GM23338 (cell line): ENCODE measurements at regions not wholly inside any gene's neighbourhood (a gene's known extent, or its start where the extent isn't known, plus 50 kb on each side); places are given as distances from the start of the nearest gene placed in this dataset.

Experiments
- ATAC-seq: fragments of 200-7000 bp; cut with Tn5 transposase; 3 replicates; pipeline ENCODE4 v1.9.1; 2020
- DNase-seq: peaks from one replicate; pipeline ENCODE4 v3.0.0-alpha.2; 2015; ENCODE audit warnings: low spot score
- H2AFZ ChIP-seq: fragments of 200-600 bp; sonication (generic); 2 replicates; pipeline ENCODE4 v1.8.0; 2016; ENCODE audit warnings: antibody characterized with exemption, mild to moderate bottlenecking, moderate library complexity
- H3F3A ChIP-seq: fragments of 200-600 bp; sonication (generic); replicated peaks from 2 replicates; pipeline ENCODE4 v1.8.0; 2017; ENCODE audit warnings: antibody characterized with exemption, mixed run types, low read depth
- H3K27ac ChIP-seq: fragments of 200-600 bp; sonication (generic); 2 replicates; pipeline ENCODE4 v1.6.1; 2016; ENCODE audit warnings: low read depth
- H3K27me3 ChIP-seq: fragments of 200-600 bp; sonication (generic); 2 replicates; pipeline ENCODE4 v1.8.0; 2016; ENCODE audit warnings: mild to moderate bottlenecking, mixed run types, moderate library complexity; ENCODE audit not compliant: insufficient read depth
- H3K36me3 ChIP-seq: fragments of 200-600 bp; sonication (generic); 2 replicates; pipeline ENCODE4 v1.8.0; 2016; ENCODE audit warnings: mild to moderate bottlenecking; ENCODE audit not compliant: insufficient read depth
- H3K4me1 ChIP-seq: fragments of 200-600 bp; sonication (generic); 2 replicates; pipeline ENCODE4 v1.8.0; 2016; ENCODE audit warnings: mild to moderate bottlenecking, moderate library complexity; ENCODE audit not compliant: insufficient read depth
- H3K4me2 ChIP-seq: fragments of 200-600 bp; sonication (generic); 2 replicates; pipeline ENCODE4 v1.7.1; 2017; ENCODE audit warnings: mixed run types
- H3K4me3 ChIP-seq: fragments of 200-600 bp; sonication (generic); 2 replicates; pipeline ENCODE4 v1.6.1; 2016; ENCODE audit warnings: mixed run types
- H3K79me2 ChIP-seq: fragments of 200-600 bp; sonication (generic); replicated peaks from 2 replicates; pipeline ENCODE4 v1.8.0; 2017; ENCODE audit warnings: mild to moderate bottlenecking; ENCODE audit not compliant: insufficient read depth
- H3K9me2 ChIP-seq: fragments of 200-600 bp; sonication (generic); 2 replicates; pipeline ENCODE4 v1.8.0; 2017; ENCODE audit not compliant: insufficient read depth
- H4K20me1 ChIP-seq: fragments of 200-600 bp; sonication (generic); replicated peaks from 2 replicates; pipeline ENCODE4 v1.8.0; 2017; ENCODE audit warnings: mild to moderate bottlenecking; ENCODE audit not compliant: insufficient read depth
- H3K27ac Mint-ChIP-seq: 2 replicates; pipeline ENCODE4 v1.8.0; 2020; ENCODE audit warnings: inconsistent platforms, mild to moderate bottlenecking, moderate library complexity, mixed read lengths
- H3K27me3 Mint-ChIP-seq: 3 replicates; pipeline ENCODE4 v1.8.0; 2022; ENCODE audit warnings: low read depth, mild to moderate bottlenecking, moderate library complexity, mixed read lengths, inconsistent platforms; ENCODE audit not compliant: insufficient read depth, poor library complexity
- H3K36me3 Mint-ChIP-seq: 3 replicates; pipeline ENCODE4 v1.8.0; 2021; ENCODE audit warnings: low read depth, mild to moderate bottlenecking, inconsistent platforms, moderate library complexity, mixed read lengths
- H3K4me1 Mint-ChIP-seq: 3 replicates; pipeline ENCODE4 v1.8.0; 2020; ENCODE audit warnings: mild to moderate bottlenecking, inconsistent platforms, mixed read lengths
- H3K4me3 Mint-ChIP-seq: 3 replicates; pipeline ENCODE4 v1.8.0; 2021; ENCODE audit warnings: moderate library complexity, mild to moderate bottlenecking, inconsistent platforms, mixed read lengths
- H3K9me3 Mint-ChIP-seq: 3 replicates; pipeline ENCODE4 v1.8.0; 2020; ENCODE audit warnings: moderate library complexity, mild to moderate bottlenecking, inconsistent platforms, mixed read lengths
- CTCF ChIP-seq, 2 experiments: fragments of 200-600 bp in 1 of 2; sonication (generic) in 1 of 2; conservative IDR thresholded peaks; 2 replicates each; pipeline versions ENCODE4 v1.5.1 to v1.6.1; 2016 to 2017; ENCODE audit warnings: antibody characterized with exemption in 2 of 2, low read depth in 2 of 2, mild to moderate bottlenecking in 2 of 2, moderate library complexity in 1 of 2
- EZH2 ChIP-seq: fragments of 200-600 bp; sonication (generic); IDR thresholded peaks from one replicate; pipeline ENCODE4 v1.8.0; 2017; ENCODE audit warnings: antibody characterized with exemption, mild to moderate bottlenecking, low read depth; ENCODE audit not compliant: unreplicated experiment
- NANOG ChIP-seq: IDR thresholded peaks from 2 replicates; pipeline ENCODE4 v1.6.1; 2016; ENCODE audit warnings: antibody characterized with exemption, borderline replicate concordance
- POLR2AphosphoS5 ChIP-seq: IDR thresholded peaks from 2 replicates; pipeline ENCODE4 v1.6.1; 2016; ENCODE audit warnings: antibody characterized with exemption, low read depth
- REST ChIP-seq: IDR thresholded peaks from one replicate; pipeline ENCODE4 v1.6.1; 2018; ENCODE audit warnings: antibody characterized with exemption; ENCODE audit not compliant: unreplicated experiment
- ZNF114 ChIP-seq: fragments of 250-450 bp; sonication (Bioruptor Pico); IDR thresholded peaks from 2 replicates; pipeline ENCODE4 v1.5.0; 2020; ENCODE audit warnings: mild to moderate bottlenecking, moderate library complexity
- ZNF462 ChIP-seq: fragments of 250-450 bp; sonication (Bioruptor Pico); IDR thresholded peaks from 2 replicates; pipeline ENCODE4 v1.5.0; 2020; ENCODE audit warnings: mild to moderate bottlenecking, moderate library complexity

GRCh38 chr1:232861107-232861506 lies 55.9 kb downstream of the MAP10 start (continued):
- TF ChIP-seq ZNF462 (CRISPR knock-in tag) (no peak), ZNF114 (CRISPR knock-in tag) (no peak)

- Mint-ChIP-seq H3K4me3 (no peak overlapping the region), H3K9me3 (no peaks in the 10 kb centered on the region), H3K4me1 (no peaks in the 10 kb centered on the region), H3K36me3 (no peaks in the 10 kb centered on the region), H3K27me3 (no peaks in the 10 kb centered on the region), H3K27ac (no peak overlapping the region)
- Histone ChIP-seq H2AFZ (no peak overlapping the region), H3K36me3 (no peaks in the 10 kb centered on the region), H3F3A (no peaks in the 10 kb centered on the region), H3K79me2 (no peaks in the 10 kb centered on the region), H3K4me2 (no peak overlapping the region), H3K27ac (no peak overlapping the region), H3K4me3 (no peak overlapping the region), H4K20me1 (no peaks in the 10 kb centered on the region), H3K4me1 (no peaks in the 10 kb centered on the region), H3K9me2 (no peaks in the 10 kb centered on the region), H3K27me3 (no peaks in the 10 kb centered on the region)
- ATAC-seq (no peak), DNase-seq (no peak)
- TF ChIP-seq REST (no peak), EZH2 (no peak), CTCF (conservative IDR thresholded peaks at IDR 0.05; ENCODE audit: low read depth in 2 of 2) (no peak), POLR2AphosphoS5 (no peak), NANOG (no peak)
These were observed 58.5 kb downstream of the MAP10 start for GRCh38 chr1:232863544-232864275.
